ENCODE measurements at regions not wholly inside any gene's neighbourhood (a gene's known extent, or its start where the extent isn't known, plus 50 kb on each side); places are given as distances from the start of the nearest gene placed in this dataset.

DNA sequence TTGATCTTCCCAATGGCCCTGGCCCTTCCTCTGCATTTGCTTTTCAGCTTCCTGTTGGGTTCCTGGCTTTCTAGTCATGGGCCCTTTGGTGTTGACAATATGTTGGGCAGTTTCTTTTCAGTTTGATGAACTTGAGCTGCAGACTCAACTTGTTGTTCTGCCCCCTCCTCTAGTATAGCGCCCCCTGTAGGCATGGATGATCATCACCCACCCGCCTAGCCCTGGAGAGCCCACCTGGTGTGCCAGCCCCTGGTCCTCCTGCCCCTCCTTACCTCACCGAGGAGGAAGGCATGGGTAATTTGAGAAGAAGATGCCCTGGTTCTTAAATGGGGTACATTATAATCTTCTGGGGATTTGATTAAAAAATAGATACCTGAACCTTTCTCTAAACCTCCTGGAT lies 271.2 kb downstream of the SNX10 start:
- TF ChIP-seq, protein P1, sequence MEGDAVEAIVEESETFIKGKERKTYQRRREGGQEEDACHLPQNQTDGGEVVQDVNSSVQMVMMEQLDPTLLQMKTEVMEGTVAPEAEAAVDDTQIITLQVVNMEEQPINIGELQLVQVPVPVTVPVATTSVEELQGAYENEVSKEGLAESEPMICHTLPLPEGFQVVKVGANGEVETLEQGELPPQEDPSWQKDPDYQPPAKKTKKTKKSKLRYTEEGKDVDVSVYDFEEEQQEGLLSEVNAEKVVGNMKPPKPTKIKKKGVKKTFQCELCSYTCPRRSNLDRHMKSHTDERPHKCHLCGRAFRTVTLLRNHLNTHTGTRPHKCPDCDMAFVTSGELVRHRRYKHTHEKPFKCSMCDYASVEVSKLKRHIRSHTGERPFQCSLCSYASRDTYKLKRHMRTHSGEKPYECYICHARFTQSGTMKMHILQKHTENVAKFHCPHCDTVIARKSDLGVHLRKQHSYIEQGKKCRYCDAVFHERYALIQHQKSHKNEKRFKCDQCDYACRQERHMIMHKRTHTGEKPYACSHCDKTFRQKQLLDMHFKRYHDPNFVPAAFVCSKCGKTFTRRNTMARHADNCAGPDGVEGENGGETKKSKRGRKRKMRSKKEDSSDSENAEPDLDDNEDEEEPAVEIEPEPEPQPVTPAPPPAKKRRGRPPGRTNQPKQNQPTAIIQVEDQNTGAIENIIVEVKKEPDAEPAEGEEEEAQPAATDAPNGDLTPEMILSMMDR (IDR thresholded peaks at IDR 0.05) = peak in 2 of 3 experiments; percentile 23 to 40
- TF ChIP-seq POLR2A (IDR thresholded peaks at IDR 0.05) = no peak

Measured in testis (tissue), 2 donors.